Endothelial cell of umbilical vein (primary cell): ENCODE measurements at regions not wholly inside any gene's neighbourhood (a gene's known extent, or its start where the extent isn't known, plus 50 kb on each side); places are given as distances from the start of the nearest gene placed in this dataset.

Source experiments
- BruUV-seq: library from RNA; stranded (reverse); fragments of 400-500 nt; replicated peaks from 2 replicates; lab custom pipeline; 2021; lab: Mats Ljungman, UMichigan
- CTCF ChIA-PET: fragments of 300-600, 350-600 bp; sonication (Branson Sonifier 250); formaldehyde crosslinking; loops from one replicate; lab custom pipeline; 2021; ENCODE audit warnings: antibody characterized with exemption, inconsistent platforms; lab: Charles Lee
- POLR2A ChIA-PET: fragments of 300-600, 350-600 bp; sonication (Branson Sonifier 250); formaldehyde crosslinking; loops from one replicate; lab custom pipeline; 2021; ENCODE audit warnings: antibody characterized with exemption, inconsistent platforms; lab: Charles Lee
- DNase-seq: peaks from one replicate; pipeline ENCODE4 v3.0.0-alpha.2; 2011; ENCODE audit warnings: low read depth, low spot score
- FAIRE-seq: peaks from 2 replicates; lab custom pipeline; 2011; peaks lifted over from hg19 to GRCh38; lab: Jason Lieb, UNC
- H2AFZ ChIP-seq: 2 replicates; pipeline ENCODE4 v1.6.0; 2012; ENCODE audit warnings: low read depth, low read length, control low read depth, inconsistent platforms
- H3K27ac ChIP-seq: 2 replicates; pipeline ENCODE4 v1.5.1; 2011; ENCODE audit warnings: low read depth, mild to moderate bottlenecking, control low read depth, low read length, moderate library complexity; ENCODE audit not compliant: insufficient read depth
- H3K27me3 ChIP-seq, 2 experiments: 2 replicates each; pipeline versions ENCODE4 v1.6.0 to v1.6.1; 2011; ENCODE audit warnings: low read length in 2 of 2, mixed read lengths in 1 of 2; ENCODE audit not compliant: control insufficient read depth in 2 of 2, insufficient read depth in 2 of 2
- H3K36me3 ChIP-seq, 2 experiments: 2 replicates in 1 of 2; 3 replicates in 1 of 2; pipeline ENCODE4 v1.5.1; 2011; ENCODE audit warnings: low read length in 2 of 2, mild to moderate bottlenecking in 1 of 2, moderate library complexity in 1 of 2; ENCODE audit not compliant: control insufficient read depth in 2 of 2, insufficient read depth in 2 of 2; ENCODE audit errors: extremely low read depth in 1 of 2
- H3K4me1 ChIP-seq: 3 replicates; pipeline ENCODE4 v1.5.1; 2011; ENCODE audit warnings: mild to moderate bottlenecking, low read length; ENCODE audit not compliant: control insufficient read depth, insufficient read depth; ENCODE audit errors: extremely low read depth
- H3K4me2 ChIP-seq: 2 replicates; pipeline ENCODE4 v1.6.1; 2011; ENCODE audit warnings: low read length, control low read depth, mixed read lengths; ENCODE audit not compliant: insufficient read depth
- H3K4me3 ChIP-seq, 3 experiments: fragments of 200-600 bp in 1 of 3; sonication (generic), shearing (Covaris generic) in 1 of 3; replicated peaks in 1 of 3; 2 replicates each; pipeline ENCODE4 v1.5.1; 2011 to 2016; ENCODE audit warnings: control low read depth in 3 of 3, low read length in 3 of 3, mild to moderate bottlenecking in 2 of 3, inconsistent platforms in 1 of 3, low read depth in 1 of 3, moderate library complexity in 1 of 3; ENCODE audit not compliant: insufficient read depth in 1 of 3
- H3K79me2 ChIP-seq: 2 replicates; pipeline ENCODE4 v1.6.0; 2012; ENCODE audit warnings: low read length, inconsistent platforms; ENCODE audit not compliant: control insufficient read depth, insufficient read depth
- H3K9ac ChIP-seq: replicated peaks from 2 replicates; pipeline ENCODE3; 2011; ENCODE audit warnings: low read length, control low read depth; ENCODE audit not compliant: insufficient read depth; ENCODE audit errors: extremely low read depth
- H3K9me1 ChIP-seq: replicated peaks from 3 replicates; pipeline ENCODE4 v1.6.0; 2011; ENCODE audit warnings: mild to moderate bottlenecking, low read length; ENCODE audit not compliant: control insufficient read depth, insufficient read depth; ENCODE audit errors: extremely low read depth
- H3K9me3 ChIP-seq: replicated peaks from 2 replicates; pipeline ENCODE4 v1.5.1; 2012; ENCODE audit warnings: low read length, inconsistent platforms; ENCODE audit not compliant: control insufficient read depth, insufficient read depth
- H4K20me1 ChIP-seq: replicated peaks from 2 replicates; pipeline ENCODE3; 2011; ENCODE audit warnings: mild to moderate bottlenecking, low read length; ENCODE audit not compliant: control insufficient read depth, insufficient read depth; ENCODE audit errors: extremely low read depth
- EZH2 ChIP-seq: IDR thresholded peaks from 2 replicates; pipeline ENCODE4 v1.6.1; 2012; ENCODE audit warnings: borderline replicate concordance, low read depth, mild to moderate bottlenecking, moderate library complexity, low read length, inconsistent platforms; ENCODE audit not compliant: severe bottlenecking
- GATA2 ChIP-seq: IDR thresholded peaks from 2 replicates; pipeline ENCODE4 v1.7.0; 2011; ENCODE audit warnings: low read depth, mild to moderate bottlenecking, moderate library complexity, mixed read lengths, low read length; ENCODE audit not compliant: insufficient read length, insufficient read depth
- JUN ChIP-seq: IDR thresholded peaks from 2 replicates; pipeline ENCODE4 v1.6.1; 2011; ENCODE audit warnings: borderline replicate concordance, low read depth; ENCODE audit not compliant: insufficient read length, insufficient read depth
- MYC ChIP-seq: IDR thresholded peaks from one replicate; pipeline ENCODE4 v1.6.1; 2011; ENCODE audit warnings: mild to moderate bottlenecking, low read depth, low read length
- POLR2A ChIP-seq: IDR thresholded peaks from 2 replicates; pipeline ENCODE4 v1.6.1; 2012; ENCODE audit warnings: low read depth, mild to moderate bottlenecking, control low read depth, low read length
- POLR2AphosphoS5 ChIP-seq: IDR thresholded peaks from 2 replicates; pipeline ENCODE4 v1.6.1; 2012; ENCODE audit warnings: low read depth, mild to moderate bottlenecking, control low read depth, low read length, moderate library complexity; ENCODE audit not compliant: insufficient read depth
- dilution Hi-C: fragments of 300-500 bp; cut with MboI; formaldehyde crosslinking; loops from one replicate; pipeline ENCODE4 v1.15.0; 2019; ENCODE audit warnings: low sequenced_read_pairs; ENCODE audit not compliant: extremely low pct_ligation_motif_present
- intact Hi-C: fragments of 100-400 bp; cut with micrococcal nuclease; formaldehyde crosslinking; loops from one replicate; pipeline ENCODE4 v1.10.0; 2022
- TF ChIP-seq, protein P1 (sequence below), 2 donors: IDR thresholded peaks; 1 replicate in 1 of 2; 2 replicates in 1 of 2; pipeline ENCODE4 v1.5.1; 2011; ENCODE audit warnings: low read length in 2 of 2, mild to moderate bottlenecking in 2 of 2, moderate library complexity in 2 of 2, control low read depth in 1 of 2, inconsistent platforms in 1 of 2, low read depth in 1 of 2; ENCODE audit not compliant: insufficient read depth in 1 of 2; ENCODE audit errors: extremely low read depth in 1 of 2
- TF ChIP-seq, protein P2 (sequence below): IDR thresholded peaks from 2 replicates; pipeline ENCODE4 v1.6.1; 2011; ENCODE audit not compliant: insufficient read depth, insufficient read length

DNA sequence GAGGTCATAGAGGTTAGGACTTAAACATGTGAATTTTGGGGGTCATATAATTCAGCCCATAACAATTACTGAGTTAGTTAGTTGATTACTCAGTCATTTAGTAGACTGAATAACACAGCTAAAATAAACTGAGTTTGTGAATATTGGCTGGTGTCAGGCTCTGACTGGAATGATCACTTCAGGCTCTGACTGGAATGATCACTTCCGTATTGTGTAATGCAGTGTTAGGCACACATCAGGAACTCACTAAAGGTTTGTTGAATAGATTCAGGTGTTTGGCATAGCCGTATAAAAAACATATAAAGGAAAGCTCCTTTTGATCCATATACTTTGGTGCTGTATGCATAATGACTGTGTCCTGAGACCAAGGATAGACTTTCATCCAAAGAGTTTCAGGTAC lies 610.5 kb downstream of the INSC start:
- FAIRE-seq (no peak), DNase-seq (no peak)
- dilution Hi-C loops (no loop called here), intact Hi-C loops (no loop called here)
- Histone ChIP-seq H2AFZ (no peak overlapping the region), H3K4me3 (no peak overlapping the region), H3K27me3 (no peaks in the 10 kb centered on the region), H3K36me3 (no peaks in the 10 kb centered on the region), H3K4me2 (no peak overlapping the region), H4K20me1 (no peaks in the 10 kb centered on the region), H3K4me1 (no peaks in the 10 kb centered on the region), H3K9ac (no peak overlapping the region), H3K27ac (no peak overlapping the region), H3K79me2 (no peaks in the 10 kb centered on the region), H3K9me3 (no peaks in the 10 kb centered on the region), H3K9me1 (no peaks in the 10 kb centered on the region)
- BruUV-seq: no TSS peak
- CTCF ChIA-PET: no interaction called here
- TF ChIP-seq, protein P1, sequence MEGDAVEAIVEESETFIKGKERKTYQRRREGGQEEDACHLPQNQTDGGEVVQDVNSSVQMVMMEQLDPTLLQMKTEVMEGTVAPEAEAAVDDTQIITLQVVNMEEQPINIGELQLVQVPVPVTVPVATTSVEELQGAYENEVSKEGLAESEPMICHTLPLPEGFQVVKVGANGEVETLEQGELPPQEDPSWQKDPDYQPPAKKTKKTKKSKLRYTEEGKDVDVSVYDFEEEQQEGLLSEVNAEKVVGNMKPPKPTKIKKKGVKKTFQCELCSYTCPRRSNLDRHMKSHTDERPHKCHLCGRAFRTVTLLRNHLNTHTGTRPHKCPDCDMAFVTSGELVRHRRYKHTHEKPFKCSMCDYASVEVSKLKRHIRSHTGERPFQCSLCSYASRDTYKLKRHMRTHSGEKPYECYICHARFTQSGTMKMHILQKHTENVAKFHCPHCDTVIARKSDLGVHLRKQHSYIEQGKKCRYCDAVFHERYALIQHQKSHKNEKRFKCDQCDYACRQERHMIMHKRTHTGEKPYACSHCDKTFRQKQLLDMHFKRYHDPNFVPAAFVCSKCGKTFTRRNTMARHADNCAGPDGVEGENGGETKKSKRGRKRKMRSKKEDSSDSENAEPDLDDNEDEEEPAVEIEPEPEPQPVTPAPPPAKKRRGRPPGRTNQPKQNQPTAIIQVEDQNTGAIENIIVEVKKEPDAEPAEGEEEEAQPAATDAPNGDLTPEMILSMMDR (IDR thresholded peaks at IDR 0.05; ENCODE audit: extremely low read depth in 1 of 2, insufficient read depth in 1 of 2, low read depth in 1 of 2, low read length in 2 of 2): no peak
- no peak for TF ChIP-seq POLR2AphosphoS5
- no peak for TF ChIP-seq EZH2
- TF ChIP-seq POLR2A: no peak
- no peak for TF ChIP-seq GATA2
- TF ChIP-seq JUN: no peak
- TF ChIP-seq, protein P2, sequence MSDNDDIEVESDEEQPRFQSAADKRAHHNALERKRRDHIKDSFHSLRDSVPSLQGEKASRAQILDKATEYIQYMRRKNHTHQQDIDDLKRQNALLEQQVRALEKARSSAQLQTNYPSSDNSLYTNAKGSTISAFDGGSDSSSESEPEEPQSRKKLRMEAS: no peak
- no peak for TF ChIP-seq MYC
- POLR2A ChIA-PET: no interaction called here
